GM12874 (cell line): ENCODE measurements at regions not wholly inside any gene's neighbourhood (a gene's known extent, or its start where the extent isn't known, plus 50 kb on each side); places are given as distances from the start of the nearest gene placed in this dataset.

Source experiments
- CTCF ChIP-seq: IDR thresholded peaks from 2 replicates; pipeline ENCODE4 v1.5.1; 2011; ENCODE audit warnings: low read depth, mild to moderate bottlenecking, control low read depth, low read length, moderate library complexity; ENCODE audit not compliant: insufficient read depth

DNA sequence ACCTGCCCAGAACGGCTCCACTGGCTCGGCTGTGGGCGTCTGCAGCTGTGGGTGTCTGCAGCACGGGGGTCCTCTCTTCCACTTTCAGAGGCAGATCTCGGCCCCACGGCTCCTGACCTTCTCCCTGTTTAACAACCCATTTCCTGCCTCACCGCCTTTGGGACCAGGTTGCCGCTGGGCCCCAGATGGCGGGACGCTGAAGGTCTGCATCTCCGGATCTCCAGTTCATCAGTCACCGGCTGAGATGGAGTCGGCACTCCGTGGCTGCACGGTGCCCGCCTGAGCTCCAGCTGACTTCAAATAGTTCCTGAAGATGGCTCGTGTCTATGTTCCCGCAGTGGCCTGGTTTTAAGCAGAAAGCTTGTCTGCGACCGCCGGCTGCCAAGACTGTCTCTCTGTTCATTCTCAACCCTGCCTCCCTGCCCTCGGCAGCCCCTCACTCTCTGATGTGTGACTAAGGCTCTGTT, 475.9 kb downstream of the BRD1 start:
- TF ChIP-seq CTCF: no peak

- TF ChIP-seq CTCF: no peak
Measured at GRCh38 chr22:49350441-49351121, 477.1 kb downstream of the BRD1 start.

- no peak for TF ChIP-seq CTCF
Measured at GRCh38 chr22:49349841-49350381, 477.8 kb downstream of the BRD1 start.

- no peak for TF ChIP-seq CTCF
Measured at GRCh38 chr22:49349181-49349835, 478.4 kb downstream of the BRD1 start.

DNA sequence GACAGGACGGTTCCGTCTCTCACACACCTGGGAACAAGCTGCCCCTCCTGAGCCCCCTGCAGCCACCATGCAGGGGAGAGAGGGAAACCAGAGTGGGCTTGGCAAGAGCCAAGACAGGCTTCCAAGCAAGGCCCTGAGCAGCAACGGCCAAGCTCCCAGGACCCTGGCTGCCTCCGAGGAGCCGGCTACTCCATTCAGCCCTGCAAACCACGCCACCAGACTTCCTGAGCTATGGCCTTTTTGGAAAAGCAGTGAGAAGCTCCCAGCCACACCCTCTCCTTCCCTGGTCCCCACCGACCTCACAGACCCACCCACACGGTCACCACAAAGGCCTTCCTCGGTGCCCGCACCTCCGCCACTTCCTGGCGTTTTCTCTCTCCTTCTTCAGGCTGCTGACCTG, 479.0 kb downstream of the BRD1 start:
- TF ChIP-seq CTCF: no peak

GRCh38 chr22:49347376-49347775, 480.3 kb downstream of the BRD1 start:
- no peak for TF ChIP-seq CTCF

- no peak for TF ChIP-seq CTCF
Measured at GRCh38 chr22:49345896-49346295, 481.8 kb downstream of the BRD1 start.
